ENCODE measurements at regions not wholly inside any gene's neighbourhood (a gene's known extent, or its start where the extent isn't known, plus 50 kb on each side); places are given as distances from the start of the nearest gene placed in this dataset.

- Histone ChIP-seq H3K9me3 (ENCODE audit: low read depth, low read length, poor library complexity, severe bottlenecking) (no peaks in the 10 kb centered on the region), H3K4me3 (ENCODE audit: low read depth, low read length, poor library complexity, severe bottlenecking) (no peak overlapping the region), H3K4me1 (ENCODE audit: insufficient read depth, low read length, poor library complexity, severe bottlenecking) (peaks cover 5% of the 10 kb centered on the region), H3K27ac (ENCODE audit: low read depth, low read length, poor library complexity, severe bottlenecking) (no peak overlapping the region), H3K27me3 (replicated peaks; ENCODE audit: insufficient read depth, low read depth, low read length, poor library complexity) (no peaks in the 10 kb centered on the region), H3K36me3 (ENCODE audit: insufficient read depth, low read length, poor library complexity, severe bottlenecking) (no peaks in the 10 kb centered on the region)
- TF ChIP-seq CTCF (conservative IDR thresholded peaks at IDR 0.05; ENCODE audit: low read depth, low read length) (no peak), EZH2 (IDR thresholded peaks at IDR 0.05; ENCODE audit: borderline replicate concordance, low read depth, low read length, poor library complexity, severe bottlenecking) (no peak)
- intact Hi-C loops (cut with micrococcal nuclease; ENCODE audit: unreplicated experiment), result no loop called here
- POLR2A ChIA-PET (ENCODE audit: low non-redundant PET), result no interaction called here
- no TSS peak for BruUV-seq (replicated peaks)
- CTCF ChIA-PET, result no interaction called here
- DNase-seq (ENCODE audit: low spot score), result no peak
These were observed 98.1 kb downstream of the CCDC71L start for GRCh38 chr7:106562711-106563366.

- no peaks in the 10 kb centered on the region for H3K27me3 ChIP-seq (replicated peaks; ENCODE audit: insufficient read depth, low read depth, low read length, poor library complexity)
- POLR2A ChIA-PET (ENCODE audit: low non-redundant PET), result no interaction called here
- no peaks in the 10 kb centered on the region for H3K36me3 ChIP-seq (ENCODE audit: insufficient read depth, low read length, poor library complexity, severe bottlenecking)
These were observed 99.1 kb downstream of the CCDC71L start for GRCh38 chr7:106561666-106562411.

GRCh38 chr7:106561151-106561550 is 99.8 kb downstream of the CCDC71L start:
- H3K27me3 ChIP-seq (replicated peaks; ENCODE audit: insufficient read depth, low read depth, low read length, poor library complexity), result no peaks in the 10 kb centered on the region
- H3K36me3 ChIP-seq (ENCODE audit: insufficient read depth, low read length, poor library complexity, severe bottlenecking), result no peaks in the 10 kb centered on the region
- TF ChIP-seq CTCF (conservative IDR thresholded peaks at IDR 0.05; ENCODE audit: low read depth, low read length), result no peak
- TF ChIP-seq EZH2 (IDR thresholded peaks at IDR 0.05; ENCODE audit: borderline replicate concordance, low read depth, low read length, poor library complexity, severe bottlenecking), result no peak
- ChIA-PET CTCF (no interaction called here), POLR2A (ENCODE audit: low non-redundant PET) (no interaction called here)
- peaks cover 5% of the 10 kb centered on the region for H3K4me1 ChIP-seq (ENCODE audit: insufficient read depth, low read length, poor library complexity, severe bottlenecking)
- H3K4me3 ChIP-seq (ENCODE audit: low read depth, low read length, poor library complexity, severe bottlenecking), result no peak overlapping the region
- intact Hi-C loops (cut with micrococcal nuclease; ENCODE audit: unreplicated experiment), result no loop called here
- no peak overlapping the region for H3K27ac ChIP-seq (ENCODE audit: low read depth, low read length, poor library complexity, severe bottlenecking)
- no peak for DNase-seq (ENCODE audit: low spot score)
- BruUV-seq (replicated peaks), result no TSS peak
- no peaks in the 10 kb centered on the region for H3K9me3 ChIP-seq (ENCODE audit: low read depth, low read length, poor library complexity, severe bottlenecking)

More at GRCh38 chr7:106561666-106562411, 99.1 kb downstream of the CCDC71L start:
- intact Hi-C loops (cut with micrococcal nuclease; ENCODE audit: unreplicated experiment), result no loop called here
- Histone ChIP-seq H3K9me3 (ENCODE audit: low read depth, low read length, poor library complexity, severe bottlenecking) (no peaks in the 10 kb centered on the region), H3K27ac (ENCODE audit: low read depth, low read length, poor library complexity, severe bottlenecking) (no peak overlapping the region), H3K4me3 (ENCODE audit: low read depth, low read length, poor library complexity, severe bottlenecking) (no peak overlapping the region), H3K4me1 (ENCODE audit: insufficient read depth, low read length, poor library complexity, severe bottlenecking) (peaks cover 5% of the 10 kb centered on the region)
- CTCF ChIA-PET, result no interaction called here
- no TSS peak for BruUV-seq (replicated peaks)
- no peak for DNase-seq (ENCODE audit: low spot score)
- TF ChIP-seq CTCF (conservative IDR thresholded peaks at IDR 0.05; ENCODE audit: low read depth, low read length) (no peak), EZH2 (IDR thresholded peaks at IDR 0.05; ENCODE audit: borderline replicate concordance, low read depth, low read length, poor library complexity, severe bottlenecking) (no peak)

All from A673 (cell line).